Fibroblast of the aortic adventitia (primary cell): ENCODE measurements at regions not wholly inside any gene's neighbourhood (a gene's known extent, or its start where the extent isn't known, plus 50 kb on each side); places are given as distances from the start of the nearest gene placed in this dataset.

Experiments used
- DNase-seq: peaks from one replicate; pipeline ENCODE4 v3.0.0-alpha.2; 2010; ENCODE audit warnings: low read depth
- H3K4me3 ChIP-seq: 2 replicates; pipeline ENCODE4 v1.5.1; 2011; ENCODE audit warnings: low read depth, mild to moderate bottlenecking, control low read depth, low read length, moderate library complexity
- TF ChIP-seq, protein P1 (sequence below): IDR thresholded peaks from 2 replicates; pipeline ENCODE4 v1.5.1; 2011; ENCODE audit warnings: mild to moderate bottlenecking, low read length, control low read depth, inconsistent platforms; ENCODE audit not compliant: insufficient read depth

DNA sequence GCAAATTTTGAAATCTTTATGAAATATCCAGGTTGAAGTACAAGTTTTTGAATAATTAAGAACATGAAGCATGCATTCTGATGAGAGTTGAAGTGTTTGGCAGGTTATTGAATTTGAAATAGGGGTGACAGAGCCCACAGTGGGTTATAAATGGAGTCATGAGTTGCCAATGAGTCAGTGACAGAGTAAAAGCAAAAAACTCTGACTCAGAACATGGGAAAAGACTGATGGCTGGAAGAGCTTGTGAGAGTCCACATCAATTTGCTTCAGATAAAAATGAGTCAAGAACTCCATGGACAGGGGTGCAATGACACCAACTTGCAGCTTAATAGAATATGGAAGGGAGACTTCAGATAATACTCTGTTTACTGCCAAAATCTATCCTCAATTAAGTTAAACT is 105.3 kb downstream of the SLC6A15 start:
- DNase-seq = no peak
- no peak overlapping the region for H3K4me3 ChIP-seq
- TF ChIP-seq, protein P1, sequence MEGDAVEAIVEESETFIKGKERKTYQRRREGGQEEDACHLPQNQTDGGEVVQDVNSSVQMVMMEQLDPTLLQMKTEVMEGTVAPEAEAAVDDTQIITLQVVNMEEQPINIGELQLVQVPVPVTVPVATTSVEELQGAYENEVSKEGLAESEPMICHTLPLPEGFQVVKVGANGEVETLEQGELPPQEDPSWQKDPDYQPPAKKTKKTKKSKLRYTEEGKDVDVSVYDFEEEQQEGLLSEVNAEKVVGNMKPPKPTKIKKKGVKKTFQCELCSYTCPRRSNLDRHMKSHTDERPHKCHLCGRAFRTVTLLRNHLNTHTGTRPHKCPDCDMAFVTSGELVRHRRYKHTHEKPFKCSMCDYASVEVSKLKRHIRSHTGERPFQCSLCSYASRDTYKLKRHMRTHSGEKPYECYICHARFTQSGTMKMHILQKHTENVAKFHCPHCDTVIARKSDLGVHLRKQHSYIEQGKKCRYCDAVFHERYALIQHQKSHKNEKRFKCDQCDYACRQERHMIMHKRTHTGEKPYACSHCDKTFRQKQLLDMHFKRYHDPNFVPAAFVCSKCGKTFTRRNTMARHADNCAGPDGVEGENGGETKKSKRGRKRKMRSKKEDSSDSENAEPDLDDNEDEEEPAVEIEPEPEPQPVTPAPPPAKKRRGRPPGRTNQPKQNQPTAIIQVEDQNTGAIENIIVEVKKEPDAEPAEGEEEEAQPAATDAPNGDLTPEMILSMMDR = no peak

DNA sequence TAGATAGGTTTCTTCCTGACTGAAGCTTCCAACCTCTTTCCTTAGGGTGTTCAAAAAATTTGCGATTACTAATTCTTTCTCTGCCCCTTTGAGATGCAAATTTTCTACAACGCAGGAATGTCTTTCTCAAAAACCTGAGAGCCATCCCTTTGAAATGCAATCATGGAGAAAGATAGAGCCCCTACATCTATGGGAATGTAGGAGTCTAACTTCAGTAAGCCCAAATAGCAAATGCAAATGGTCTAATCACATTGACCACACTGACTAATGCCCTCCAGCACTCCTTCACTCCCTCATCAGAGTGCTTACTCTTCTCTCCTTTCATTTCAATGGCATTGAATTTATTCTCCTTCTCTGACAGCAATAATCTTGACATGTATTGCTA is 107.1 kb downstream of the SLC6A15 start:
- no peak for DNase-seq
- H3K4me3 ChIP-seq = no peak overlapping the region
- TF ChIP-seq, protein P1 = no peak

DNA sequence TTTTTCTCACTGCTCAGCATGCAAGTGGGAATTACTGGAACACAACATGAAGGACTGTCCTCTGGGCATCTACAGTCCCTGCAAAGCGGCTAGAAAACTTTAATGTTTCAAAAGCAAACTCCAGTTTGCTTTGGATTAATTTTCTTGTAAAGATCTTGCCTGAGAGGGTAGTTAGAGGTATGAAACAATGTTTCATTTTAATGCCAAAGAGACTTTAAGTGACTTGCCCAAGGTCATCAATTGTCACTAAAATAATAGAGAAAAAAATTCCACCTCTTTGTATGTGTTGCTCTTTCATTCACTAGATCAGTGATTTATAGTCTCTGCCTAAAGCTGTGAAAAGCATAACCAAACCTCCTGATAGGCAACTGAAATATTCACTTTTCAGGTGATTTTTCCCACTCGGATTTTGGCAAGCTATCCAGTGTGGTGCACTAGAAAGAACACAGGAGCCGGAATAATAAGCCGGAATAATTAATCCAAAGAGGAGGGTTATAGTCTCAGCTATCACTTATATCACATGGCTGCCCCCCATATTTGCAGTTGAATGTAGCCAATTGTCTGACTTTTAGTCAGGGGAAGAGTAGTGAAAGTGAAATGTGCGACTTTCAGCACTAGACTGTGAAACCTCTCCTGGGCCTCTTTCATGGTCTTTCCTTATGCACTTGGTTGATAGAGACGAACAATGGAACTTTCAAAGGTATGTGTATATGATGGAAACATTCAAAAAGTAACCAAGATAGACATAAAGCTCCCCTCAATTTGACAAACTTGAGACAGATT is 107.7 kb downstream of the SLC6A15 start:
- no peak overlapping the region for H3K4me3 ChIP-seq
- TF ChIP-seq, protein P1 = no peak
- no peak for DNase-seq

DNA sequence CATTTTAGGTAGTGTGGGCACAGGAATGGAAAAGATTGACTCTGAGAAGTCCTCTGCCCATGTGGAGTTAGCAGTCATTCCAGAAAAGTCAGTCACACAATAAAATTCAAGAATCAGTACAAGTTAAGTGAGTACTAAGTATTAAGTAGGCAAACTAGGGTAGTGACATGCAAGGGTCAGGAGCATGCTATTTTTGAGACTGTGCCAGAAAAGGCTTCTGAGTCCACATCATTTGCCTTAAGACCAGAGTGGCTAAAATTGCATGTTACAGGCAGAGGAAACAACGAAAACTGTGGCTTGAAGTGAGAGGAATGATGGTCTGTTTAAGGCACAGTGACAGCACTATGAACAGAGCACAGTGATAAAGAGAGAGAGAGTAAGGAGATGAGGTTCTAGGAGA is 108.9 kb downstream of the SLC6A15 start:
- H3K4me3 ChIP-seq = no peak overlapping the region
- no peak for DNase-seq
- TF ChIP-seq, protein P1 = no peak

DNA sequence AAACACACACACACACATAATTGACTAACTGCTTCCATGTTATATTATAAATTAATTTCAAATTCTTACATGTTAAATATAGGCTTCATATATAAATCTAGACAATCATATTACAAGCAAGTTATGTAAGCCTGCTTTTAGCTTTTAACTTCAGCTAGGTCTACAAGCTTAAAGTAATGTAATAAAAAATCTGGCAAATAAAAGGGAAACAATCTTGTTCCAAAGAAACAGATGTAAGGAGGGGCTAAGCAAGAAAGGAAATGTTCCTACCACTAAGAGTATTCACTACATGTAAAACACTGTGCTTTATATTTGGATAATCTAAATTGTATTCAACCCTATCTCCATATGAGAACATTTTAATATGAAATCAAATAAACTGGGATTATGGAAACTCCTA is 110.4 kb downstream of the SLC6A15 start:
- TF ChIP-seq, protein P1 = no peak
- no peak for DNase-seq
- H3K4me3 ChIP-seq = no peak overlapping the region

DNA sequence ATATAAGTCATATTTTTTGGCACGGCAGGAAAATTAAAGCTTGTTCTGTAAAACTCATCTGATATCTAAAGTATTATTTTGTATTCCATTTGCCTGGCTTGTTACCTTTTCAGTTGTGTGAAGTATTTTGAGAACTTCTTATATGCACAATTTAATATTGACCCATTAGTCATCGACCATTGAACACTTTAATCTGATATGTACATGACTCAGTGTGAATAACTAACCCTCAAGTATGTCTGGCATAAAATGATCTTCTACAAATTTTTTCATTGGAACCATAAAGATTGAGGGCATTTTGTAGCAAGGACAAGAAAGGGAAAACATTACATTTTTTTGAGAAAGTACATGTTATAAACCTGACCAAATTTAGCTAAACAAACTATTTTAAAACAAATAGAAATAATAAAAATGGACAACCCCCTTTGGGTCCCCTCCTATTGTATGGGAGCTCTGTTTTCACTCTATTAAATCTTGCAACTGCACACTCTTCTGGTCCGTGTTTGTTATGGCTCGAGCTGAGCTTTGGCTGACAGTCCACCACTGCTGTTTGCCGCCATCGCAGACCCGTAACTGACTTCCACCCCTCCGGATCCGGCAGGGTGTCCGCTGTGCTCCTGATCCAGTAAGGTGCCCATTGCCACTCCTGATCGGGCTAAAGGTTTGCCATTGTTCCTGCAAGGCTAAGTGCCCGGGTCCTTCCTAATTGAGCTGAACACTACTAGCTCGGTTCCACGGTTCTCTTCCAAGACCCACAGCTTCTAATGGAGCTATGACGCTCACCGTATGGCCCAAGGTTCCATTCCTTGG is 118.8 kb downstream of the SLC6A15 start:
- TF ChIP-seq, protein P1 = no peak
- DNase-seq = peak; percentile 44
- no peak overlapping the region for H3K4me3 ChIP-seq
